Prostate gland (tissue), 2 donors: ENCODE measurements at regions not wholly inside any gene's neighbourhood (a gene's known extent, or its start where the extent isn't known, plus 50 kb on each side); places are given as distances from the start of the nearest gene placed in this dataset.

Source experiments
- POLR2A ChIP-seq: fragments of 450-650 bp; IDR thresholded peaks from one replicate; pipeline ENCODE4 v1.6.1; 2016; ENCODE audit warnings: antibody characterized with exemption, mild to moderate bottlenecking
- TF ChIP-seq, protein P1 (sequence below), 4 experiments: fragments of 200-600 bp in 2 of 4; fragments of 450-650 bp in 2 of 4; sonication (generic) in 2 of 4; IDR thresholded peaks; 1 replicate in 3 of 4; 2 replicates in 1 of 4; pipeline ENCODE4 v1.5.1; 2016 to 2019; ENCODE audit warnings: antibody characterized with exemption in 4 of 4, mild to moderate bottlenecking in 2 of 4, moderate library complexity in 2 of 4

DNA sequence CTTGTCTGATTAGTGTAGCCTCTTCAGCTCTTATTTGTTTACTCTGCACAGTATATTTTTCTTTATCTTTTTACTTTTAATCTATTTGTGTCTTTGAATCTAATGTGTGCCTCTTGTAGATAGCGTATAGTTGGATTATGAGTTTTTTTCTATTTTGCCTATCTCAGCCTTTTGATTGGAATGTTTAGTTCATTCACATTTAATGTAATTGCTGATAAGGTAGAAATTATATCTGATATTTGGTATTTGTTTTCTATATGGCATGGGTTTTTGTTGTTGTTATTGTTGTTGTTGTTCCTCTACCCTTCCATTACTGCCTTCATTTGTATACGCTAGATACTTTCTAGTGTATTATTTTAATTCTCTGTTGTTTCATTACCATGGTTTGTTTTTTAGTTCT is 131.7 kb upstream of the GRIK3 start:
- TF ChIP-seq POLR2A: no peak
- TF ChIP-seq, protein P1, sequence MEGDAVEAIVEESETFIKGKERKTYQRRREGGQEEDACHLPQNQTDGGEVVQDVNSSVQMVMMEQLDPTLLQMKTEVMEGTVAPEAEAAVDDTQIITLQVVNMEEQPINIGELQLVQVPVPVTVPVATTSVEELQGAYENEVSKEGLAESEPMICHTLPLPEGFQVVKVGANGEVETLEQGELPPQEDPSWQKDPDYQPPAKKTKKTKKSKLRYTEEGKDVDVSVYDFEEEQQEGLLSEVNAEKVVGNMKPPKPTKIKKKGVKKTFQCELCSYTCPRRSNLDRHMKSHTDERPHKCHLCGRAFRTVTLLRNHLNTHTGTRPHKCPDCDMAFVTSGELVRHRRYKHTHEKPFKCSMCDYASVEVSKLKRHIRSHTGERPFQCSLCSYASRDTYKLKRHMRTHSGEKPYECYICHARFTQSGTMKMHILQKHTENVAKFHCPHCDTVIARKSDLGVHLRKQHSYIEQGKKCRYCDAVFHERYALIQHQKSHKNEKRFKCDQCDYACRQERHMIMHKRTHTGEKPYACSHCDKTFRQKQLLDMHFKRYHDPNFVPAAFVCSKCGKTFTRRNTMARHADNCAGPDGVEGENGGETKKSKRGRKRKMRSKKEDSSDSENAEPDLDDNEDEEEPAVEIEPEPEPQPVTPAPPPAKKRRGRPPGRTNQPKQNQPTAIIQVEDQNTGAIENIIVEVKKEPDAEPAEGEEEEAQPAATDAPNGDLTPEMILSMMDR (IDR thresholded peaks at IDR 0.05): no peak
